ENCODE measurements at regions not wholly inside any gene's neighbourhood (a gene's known extent, or its start where the extent isn't known, plus 50 kb on each side); places are given as distances from the start of the nearest gene placed in this dataset.

DNA sequence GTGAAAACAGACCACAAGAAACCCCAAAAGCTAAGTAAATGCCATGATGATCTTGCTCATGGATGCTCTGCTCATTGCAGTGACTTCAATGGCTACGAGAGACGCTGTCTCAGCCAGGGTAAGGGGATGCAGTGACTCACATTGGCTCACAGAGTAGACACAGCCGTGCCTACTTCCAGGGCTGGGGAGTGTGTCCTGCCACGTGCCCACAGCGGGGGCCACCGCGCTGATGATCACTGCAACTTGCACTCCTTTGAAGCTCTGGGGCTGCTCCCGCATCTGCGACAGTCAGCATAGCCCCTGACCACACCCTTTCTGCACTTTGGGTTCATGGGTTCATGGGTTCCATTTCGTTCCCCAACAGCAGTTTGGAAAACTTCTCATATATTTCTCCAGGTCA lies 231.4 kb upstream of the RPL38 start:
- TF ChIP-seq POLR2A (IDR thresholded peaks at IDR 0.05) = no peak
- TF ChIP-seq, protein P1, sequence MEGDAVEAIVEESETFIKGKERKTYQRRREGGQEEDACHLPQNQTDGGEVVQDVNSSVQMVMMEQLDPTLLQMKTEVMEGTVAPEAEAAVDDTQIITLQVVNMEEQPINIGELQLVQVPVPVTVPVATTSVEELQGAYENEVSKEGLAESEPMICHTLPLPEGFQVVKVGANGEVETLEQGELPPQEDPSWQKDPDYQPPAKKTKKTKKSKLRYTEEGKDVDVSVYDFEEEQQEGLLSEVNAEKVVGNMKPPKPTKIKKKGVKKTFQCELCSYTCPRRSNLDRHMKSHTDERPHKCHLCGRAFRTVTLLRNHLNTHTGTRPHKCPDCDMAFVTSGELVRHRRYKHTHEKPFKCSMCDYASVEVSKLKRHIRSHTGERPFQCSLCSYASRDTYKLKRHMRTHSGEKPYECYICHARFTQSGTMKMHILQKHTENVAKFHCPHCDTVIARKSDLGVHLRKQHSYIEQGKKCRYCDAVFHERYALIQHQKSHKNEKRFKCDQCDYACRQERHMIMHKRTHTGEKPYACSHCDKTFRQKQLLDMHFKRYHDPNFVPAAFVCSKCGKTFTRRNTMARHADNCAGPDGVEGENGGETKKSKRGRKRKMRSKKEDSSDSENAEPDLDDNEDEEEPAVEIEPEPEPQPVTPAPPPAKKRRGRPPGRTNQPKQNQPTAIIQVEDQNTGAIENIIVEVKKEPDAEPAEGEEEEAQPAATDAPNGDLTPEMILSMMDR (IDR thresholded peaks at IDR 0.05) = no peak

Data from body of pancreas (tissue), 4 donors.